ENCODE measurements at regions not wholly inside any gene's neighbourhood (a gene's known extent, or its start where the extent isn't known, plus 50 kb on each side); places are given as distances from the start of the nearest gene placed in this dataset.

- Histone ChIP-seq H3K9ac (ENCODE audit: low read length) (no peak overlapping the region), H3K27ac (ENCODE audit: low read length in 2 of 2) (no peak overlapping the region), H4K20me1 (ENCODE audit: control insufficient read depth, insufficient read depth, low read length, poor library complexity, severe bottlenecking) (no peaks in the 10 kb centered on the region), H3K27me3 (replicated peaks in 1 of 4; ENCODE audit: control extremely low read depth in 1 of 4, control insufficient read depth in 3 of 4, insufficient read depth in 4 of 4, low read length in 3 of 4) (no peaks in the 10 kb centered on the region), H3K4me2 (replicated peaks; ENCODE audit: low read depth, low read length, poor library complexity, severe bottlenecking) (no peak overlapping the region), H3K79me2 (ENCODE audit: control insufficient read depth, insufficient read depth, low read length) (no peaks in the 10 kb centered on the region), H3K4me3 (ENCODE audit: control extremely low read depth in 1 of 5, extremely low read depth in 1 of 5, insufficient read depth in 1 of 5, low read depth in 2 of 5, low read length in 4 of 5) (no peak overlapping the region), H3K36me3 (replicated peaks in 1 of 2; ENCODE audit: control extremely low read depth in 1 of 2, control insufficient read depth in 1 of 2, extremely low read depth in 1 of 2, insufficient read depth in 2 of 2, low read length in 1 of 2) (no peaks in the 10 kb centered on the region), H2AFZ (ENCODE audit: insufficient read depth, low read depth, low read length, poor library complexity, severe bottlenecking) (no peak overlapping the region), H3K4me1 (ENCODE audit: control insufficient read depth in 2 of 2, insufficient read depth in 2 of 2, low read length in 2 of 2) (no peaks in the 10 kb centered on the region), H3K9me3 (ENCODE audit: control extremely low read depth in 1 of 3, control insufficient read depth in 2 of 3, insufficient read depth in 1 of 3, low read length in 2 of 3) (no peaks in the 10 kb centered on the region)
- ATAC-seq (ENCODE audit: low read depth) (no peak), DNase-seq (no peak)
- H3K4me1 Mint-ChIP-seq = no peaks in the 10 kb centered on the region
- H3K27me3 Mint-ChIP-seq = no peaks in the 10 kb centered on the region
- intact Hi-C loops (cut with micrococcal nuclease) = no loop called here
- POLR2A ChIA-PET = no interaction called here
- H3K27ac Mint-ChIP-seq = no peak overlapping the region
- TF ChIP-seq, protein P1, sequence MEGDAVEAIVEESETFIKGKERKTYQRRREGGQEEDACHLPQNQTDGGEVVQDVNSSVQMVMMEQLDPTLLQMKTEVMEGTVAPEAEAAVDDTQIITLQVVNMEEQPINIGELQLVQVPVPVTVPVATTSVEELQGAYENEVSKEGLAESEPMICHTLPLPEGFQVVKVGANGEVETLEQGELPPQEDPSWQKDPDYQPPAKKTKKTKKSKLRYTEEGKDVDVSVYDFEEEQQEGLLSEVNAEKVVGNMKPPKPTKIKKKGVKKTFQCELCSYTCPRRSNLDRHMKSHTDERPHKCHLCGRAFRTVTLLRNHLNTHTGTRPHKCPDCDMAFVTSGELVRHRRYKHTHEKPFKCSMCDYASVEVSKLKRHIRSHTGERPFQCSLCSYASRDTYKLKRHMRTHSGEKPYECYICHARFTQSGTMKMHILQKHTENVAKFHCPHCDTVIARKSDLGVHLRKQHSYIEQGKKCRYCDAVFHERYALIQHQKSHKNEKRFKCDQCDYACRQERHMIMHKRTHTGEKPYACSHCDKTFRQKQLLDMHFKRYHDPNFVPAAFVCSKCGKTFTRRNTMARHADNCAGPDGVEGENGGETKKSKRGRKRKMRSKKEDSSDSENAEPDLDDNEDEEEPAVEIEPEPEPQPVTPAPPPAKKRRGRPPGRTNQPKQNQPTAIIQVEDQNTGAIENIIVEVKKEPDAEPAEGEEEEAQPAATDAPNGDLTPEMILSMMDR (IDR thresholded peaks at IDR 0.05) = no peak
- no peak for TF ChIP-seq EZH2 (IDR thresholded peaks at IDR 0.05; ENCODE audit: borderline replicate concordance, insufficient read depth, low read depth, low read length, poor library complexity, severe bottlenecking)
- no peaks in the 10 kb centered on the region for H3K9me3 Mint-ChIP-seq (ENCODE audit: insufficient read depth)
- no CpG with 5 or more reads among the region's 2 CpGs for WGBS (ENCODE audit: insufficient coverage)
- H3K4me3 Mint-ChIP-seq = no peak overlapping the region
- CTCF ChIA-PET = no interaction called here
Observed at GRCh38 chr7:79529881-79530235, 76.4 kb upstream of the MAGI2 start.

GRCh38 chr7:79529214-79529880 is 75.9 kb upstream of the MAGI2 start:
- H3K4me3 ChIP-seq (ENCODE audit: control extremely low read depth in 1 of 5, extremely low read depth in 1 of 5, insufficient read depth in 1 of 5, low read depth in 2 of 5, low read length in 4 of 5) = no peak overlapping the region
- H3K4me2 ChIP-seq (replicated peaks; ENCODE audit: low read depth, low read length, poor library complexity, severe bottlenecking) = no peak overlapping the region
- Mint-ChIP-seq H3K27ac (no peak overlapping the region), H3K4me1 (no peaks in the 10 kb centered on the region), H3K27me3 (no peaks in the 10 kb centered on the region), H3K9me3 (ENCODE audit: insufficient read depth) (no peaks in the 10 kb centered on the region), H3K4me3 (no peak overlapping the region)
- no peaks in the 10 kb centered on the region for H3K36me3 ChIP-seq (replicated peaks in 1 of 2; ENCODE audit: control extremely low read depth in 1 of 2, control insufficient read depth in 1 of 2, extremely low read depth in 1 of 2, insufficient read depth in 2 of 2, low read length in 1 of 2)
- H3K9ac ChIP-seq (ENCODE audit: low read length) = no peak overlapping the region
- H4K20me1 ChIP-seq (ENCODE audit: control insufficient read depth, insufficient read depth, low read length, poor library complexity, severe bottlenecking) = no peaks in the 10 kb centered on the region
- ATAC-seq (ENCODE audit: low read depth) = no peak
- H3K9me3 ChIP-seq (ENCODE audit: control extremely low read depth in 1 of 3, control insufficient read depth in 2 of 3, insufficient read depth in 1 of 3, low read length in 2 of 3) = no peaks in the 10 kb centered on the region
- CTCF ChIA-PET = no interaction called here
- POLR2A ChIA-PET = no interaction called here
- no peak for DNase-seq
- no peak overlapping the region for H3K27ac ChIP-seq (ENCODE audit: low read length in 2 of 2)
- no peaks in the 10 kb centered on the region for H3K4me1 ChIP-seq (ENCODE audit: control insufficient read depth in 2 of 2, insufficient read depth in 2 of 2, low read length in 2 of 2)
- H2AFZ ChIP-seq (ENCODE audit: insufficient read depth, low read depth, low read length, poor library complexity, severe bottlenecking) = no peak overlapping the region
- 100% methylated on average over 2 of the region's 4 CpGs for WGBS (ENCODE audit: insufficient coverage)
- H3K79me2 ChIP-seq (ENCODE audit: control insufficient read depth, insufficient read depth, low read length) = no peaks in the 10 kb centered on the region
- intact Hi-C loops (cut with micrococcal nuclease) = no loop called here
- H3K27me3 ChIP-seq (replicated peaks in 1 of 4; ENCODE audit: control extremely low read depth in 1 of 4, control insufficient read depth in 3 of 4, insufficient read depth in 4 of 4, low read length in 3 of 4) = no peaks in the 10 kb centered on the region
- TF ChIP-seq, protein P1 (IDR thresholded peaks at IDR 0.05) = no peak
- no peak for TF ChIP-seq EZH2 (IDR thresholded peaks at IDR 0.05; ENCODE audit: borderline replicate concordance, insufficient read depth, low read depth, low read length, poor library complexity, severe bottlenecking)

All from B cell (primary cell).